ENCODE measurements at regions not wholly inside any gene's neighbourhood (a gene's known extent, or its start where the extent isn't known, plus 50 kb on each side); places are given as distances from the start of the nearest gene placed in this dataset.

GRCh38 chr14:43243168-43243567 is 1263.9 kb downstream of the FSCB start:
- no peaks in the 10 kb centered on the region for H3K4me1 Mint-ChIP-seq (ENCODE audit: low read depth)
- TF ChIP-seq CTCF (IDR thresholded peaks at IDR 0.05; ENCODE audit: unreplicated experiment) = no peak
- H3K27ac Mint-ChIP-seq = no peak overlapping the region
- H3K9me3 Mint-ChIP-seq (ENCODE audit: low read depth) = peaks cover 8% of the 10 kb centered on the region
- no peaks in the 10 kb centered on the region for H3K36me3 Mint-ChIP-seq (ENCODE audit: insufficient read depth)
- no peak overlapping the region for H3K4me3 Mint-ChIP-seq (ENCODE audit: low read depth)
- no peaks in the 10 kb centered on the region for H3K27me3 Mint-ChIP-seq
- no peak for DNase-seq (ENCODE audit: low spot score, unreplicated experiment)

GRCh38 chr14:43232261-43232660 is 1274.8 kb downstream of the FSCB start:
- no peaks in the 10 kb centered on the region for H3K36me3 Mint-ChIP-seq (ENCODE audit: insufficient read depth)
- no peak for DNase-seq (ENCODE audit: low spot score, unreplicated experiment)
- H3K4me3 Mint-ChIP-seq (ENCODE audit: low read depth) = no peak overlapping the region
- H3K27me3 Mint-ChIP-seq = no peaks in the 10 kb centered on the region
- no peaks in the 10 kb centered on the region for H3K4me1 Mint-ChIP-seq (ENCODE audit: low read depth)
- no peak overlapping the region for H3K27ac Mint-ChIP-seq
- no peaks in the 10 kb centered on the region for H3K9me3 Mint-ChIP-seq (ENCODE audit: low read depth)
- no peak for TF ChIP-seq CTCF (IDR thresholded peaks at IDR 0.05; ENCODE audit: unreplicated experiment)

- TF ChIP-seq CTCF (IDR thresholded peaks at IDR 0.05; ENCODE audit: unreplicated experiment) = no peak
- H3K27ac Mint-ChIP-seq = no peak overlapping the region
- no peaks in the 10 kb centered on the region for H3K4me1 Mint-ChIP-seq (ENCODE audit: low read depth)
- no peak for DNase-seq (ENCODE audit: low spot score, unreplicated experiment)
- no peaks in the 10 kb centered on the region for H3K36me3 Mint-ChIP-seq (ENCODE audit: insufficient read depth)
- H3K4me3 Mint-ChIP-seq (ENCODE audit: low read depth) = no peak overlapping the region
- H3K27me3 Mint-ChIP-seq = no peaks in the 10 kb centered on the region
- peaks cover 6% of the 10 kb centered on the region for H3K9me3 Mint-ChIP-seq (ENCODE audit: low read depth)
Measured at GRCh38 chr14:43215524-43215923, 1291.6 kb downstream of the FSCB start.

- H3K27me3 Mint-ChIP-seq = no peaks in the 10 kb centered on the region
- DNase-seq (ENCODE audit: low spot score, unreplicated experiment) = no peak
Measured at GRCh38 chr14:43207189-43207588, 1299.9 kb downstream of the FSCB start.

GRCh38 chr14:43204816-43205215 is 1302.3 kb downstream of the FSCB start:
- H3K27ac Mint-ChIP-seq = no peak overlapping the region
- TF ChIP-seq CTCF (IDR thresholded peaks at IDR 0.05; ENCODE audit: unreplicated experiment) = no peak
- H3K27me3 Mint-ChIP-seq = no peaks in the 10 kb centered on the region
- no peaks in the 10 kb centered on the region for H3K36me3 Mint-ChIP-seq (ENCODE audit: insufficient read depth)
- H3K4me3 Mint-ChIP-seq (ENCODE audit: low read depth) = no peak overlapping the region
- H3K4me1 Mint-ChIP-seq (ENCODE audit: low read depth) = peaks cover 2% of the 10 kb centered on the region
- H3K9me3 Mint-ChIP-seq (ENCODE audit: low read depth) = peaks cover 7% of the 10 kb centered on the region
- no peak for DNase-seq (ENCODE audit: low spot score, unreplicated experiment)

More at GRCh38 chr14:43207189-43207588, 1299.9 kb downstream of the FSCB start:
- no peaks in the 10 kb centered on the region for H3K36me3 Mint-ChIP-seq (ENCODE audit: insufficient read depth)
- peaks cover 3% of the 10 kb centered on the region for H3K9me3 Mint-ChIP-seq (ENCODE audit: low read depth)
- no peak overlapping the region for H3K4me3 Mint-ChIP-seq (ENCODE audit: low read depth)
- no peak overlapping the region for H3K27ac Mint-ChIP-seq
- TF ChIP-seq CTCF (IDR thresholded peaks at IDR 0.05; ENCODE audit: unreplicated experiment) = no peak
- peaks cover 2% of the 10 kb centered on the region for H3K4me1 Mint-ChIP-seq (ENCODE audit: low read depth)
